ENCODE measurements at regions not wholly inside any gene's neighbourhood (a gene's known extent, or its start where the extent isn't known, plus 50 kb on each side); places are given as distances from the start of the nearest gene placed in this dataset.

DNA sequence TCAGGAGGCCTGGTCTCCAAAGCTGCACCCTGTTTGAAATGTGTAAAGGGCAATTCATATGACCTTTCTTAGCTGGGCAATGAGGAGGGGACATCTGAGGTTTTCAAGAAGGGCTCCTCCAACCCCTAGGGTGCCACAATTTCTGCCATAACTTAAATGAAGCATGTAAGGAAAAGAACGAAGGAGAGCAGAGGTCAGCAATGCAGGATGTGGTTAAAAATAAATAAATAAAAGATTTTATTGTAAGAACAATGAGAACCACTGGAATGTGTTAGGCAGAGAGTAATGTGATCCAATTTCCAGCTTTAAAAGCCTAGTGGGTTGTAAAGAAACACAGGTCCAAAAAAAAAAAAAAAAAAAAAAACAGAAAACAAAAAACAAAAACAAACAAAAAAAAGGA is 673.1 kb downstream of the TNS3 start:
- peak overlapping the region; percentile 80 for H2AK5ac ChIP-seq (ENCODE audit: low read depth, low read length)
- no peak overlapping the region for H3K9ac ChIP-seq (ENCODE audit: low read depth, low read length)
- no peak overlapping the region for H3K56ac ChIP-seq (ENCODE audit: extremely low read depth, insufficient read depth, low read length)
- in situ Hi-C loops (cut with MboI; ENCODE audit: low sequenced_read_pairs) = no loop called here
- no CpG with 5 or more reads among the region's 1 CpG for WGBS, 2 experiments (ENCODE audit: extremely low coverage in 2 of 2, insufficient read length in 1 of 2)
- dilution Hi-C loops (cut with HindIII; ENCODE audit: low sequenced_read_pairs, unreplicated experiment) = no loop called here
- peak overlapping the region; percentile 82; the same call in 1 of the 2 replicates for H3K23ac ChIP-seq (ENCODE audit: low read depth, low read length)
- peak overlapping the region; percentile 77 for H2BK15ac ChIP-seq (ENCODE audit: low read depth, low read length)
- peaks cover 13% of the 10 kb centered on the region for H3K4me1 ChIP-seq (ENCODE audit: control insufficient read depth, insufficient read depth, low read length)
- H2BK5ac ChIP-seq (ENCODE audit: low read depth, low read length, poor library complexity, severe bottlenecking) = peak overlapping the region; percentile 51
- TF ChIP-seq NFE2L2 (IDR thresholded peaks at IDR 0.05; ENCODE audit: low read depth, low read length) (no peak), CEBPB (IDR thresholded peaks at IDR 0.05; ENCODE audit: low read depth, low read length) (no peak), BHLHE40 (IDR thresholded peaks at IDR 0.05; ENCODE audit: low read depth, low read length) (no peak), MAZ (IDR thresholded peaks at IDR 0.05; ENCODE audit: borderline replicate concordance, low read depth, low read length) (no peak), RAD21 (IDR thresholded peaks at IDR 0.05; ENCODE audit: low read length) (no peak), MXI1 (IDR thresholded peaks at IDR 0.05; ENCODE audit: borderline replicate concordance, low read depth, low read length) (no peak), RCOR1 (IDR thresholded peaks at IDR 0.05; ENCODE audit: insufficient replicate concordance, low read length) (no peak), POLR2A (IDR thresholded peaks at IDR 0.05; ENCODE audit: low read depth, low read length) (no peak), MAFK (IDR thresholded peaks at IDR 0.05; ENCODE audit: low read depth, low read length) (no peak), RFX5 (IDR thresholded peaks at IDR 0.05; ENCODE audit: low read depth, low read length) (no peak), SMC3 (IDR thresholded peaks at IDR 0.05; ENCODE audit: low read depth, low read length) (no peak)
- TF ChIP-seq, protein P1, sequence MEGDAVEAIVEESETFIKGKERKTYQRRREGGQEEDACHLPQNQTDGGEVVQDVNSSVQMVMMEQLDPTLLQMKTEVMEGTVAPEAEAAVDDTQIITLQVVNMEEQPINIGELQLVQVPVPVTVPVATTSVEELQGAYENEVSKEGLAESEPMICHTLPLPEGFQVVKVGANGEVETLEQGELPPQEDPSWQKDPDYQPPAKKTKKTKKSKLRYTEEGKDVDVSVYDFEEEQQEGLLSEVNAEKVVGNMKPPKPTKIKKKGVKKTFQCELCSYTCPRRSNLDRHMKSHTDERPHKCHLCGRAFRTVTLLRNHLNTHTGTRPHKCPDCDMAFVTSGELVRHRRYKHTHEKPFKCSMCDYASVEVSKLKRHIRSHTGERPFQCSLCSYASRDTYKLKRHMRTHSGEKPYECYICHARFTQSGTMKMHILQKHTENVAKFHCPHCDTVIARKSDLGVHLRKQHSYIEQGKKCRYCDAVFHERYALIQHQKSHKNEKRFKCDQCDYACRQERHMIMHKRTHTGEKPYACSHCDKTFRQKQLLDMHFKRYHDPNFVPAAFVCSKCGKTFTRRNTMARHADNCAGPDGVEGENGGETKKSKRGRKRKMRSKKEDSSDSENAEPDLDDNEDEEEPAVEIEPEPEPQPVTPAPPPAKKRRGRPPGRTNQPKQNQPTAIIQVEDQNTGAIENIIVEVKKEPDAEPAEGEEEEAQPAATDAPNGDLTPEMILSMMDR (conservative IDR thresholded peaks at IDR 0.05; ENCODE audit: low read depth, low read length) = no peak
- TF ChIP-seq, protein P2, sequence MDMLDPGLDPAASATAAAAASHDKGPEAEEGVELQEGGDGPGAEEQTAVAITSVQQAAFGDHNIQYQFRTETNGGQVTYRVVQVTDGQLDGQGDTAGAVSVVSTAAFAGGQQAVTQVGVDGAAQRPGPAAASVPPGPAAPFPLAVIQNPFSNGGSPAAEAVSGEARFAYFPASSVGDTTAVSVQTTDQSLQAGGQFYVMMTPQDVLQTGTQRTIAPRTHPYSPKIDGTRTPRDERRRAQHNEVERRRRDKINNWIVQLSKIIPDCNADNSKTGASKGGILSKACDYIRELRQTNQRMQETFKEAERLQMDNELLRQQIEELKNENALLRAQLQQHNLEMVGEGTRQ (IDR thresholded peaks at IDR 0.05; ENCODE audit: low read depth, low read length) = no peak
- TF ChIP-seq, protein P3, sequence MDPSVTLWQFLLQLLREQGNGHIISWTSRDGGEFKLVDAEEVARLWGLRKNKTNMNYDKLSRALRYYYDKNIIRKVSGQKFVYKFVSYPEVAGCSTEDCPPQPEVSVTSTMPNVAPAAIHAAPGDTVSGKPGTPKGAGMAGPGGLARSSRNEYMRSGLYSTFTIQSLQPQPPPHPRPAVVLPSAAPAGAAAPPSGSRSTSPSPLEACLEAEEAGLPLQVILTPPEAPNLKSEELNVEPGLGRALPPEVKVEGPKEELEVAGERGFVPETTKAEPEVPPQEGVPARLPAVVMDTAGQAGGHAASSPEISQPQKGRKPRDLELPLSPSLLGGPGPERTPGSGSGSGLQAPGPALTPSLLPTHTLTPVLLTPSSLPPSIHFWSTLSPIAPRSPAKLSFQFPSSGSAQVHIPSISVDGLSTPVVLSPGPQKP (IDR thresholded peaks at IDR 0.05; ENCODE audit: borderline replicate concordance, low read depth, low read length) = no peak
- ChIA-PET CTCF (interaction anchor here (0.6 to 2.0 kb wide), 4 partner anchors 10 to 235 kb away, joined by 3 to 6 read pairs (median 4); no protein-coding TSS in a partner anchor), POLR2A (ENCODE audit: unreplicated experiment) (no interaction called here)
- no peak overlapping the region for H2AK9ac ChIP-seq (replicated peaks; ENCODE audit: low read depth, low read length, poor library complexity)
- peak overlapping the region; percentile 7; the same call in 1 of the 2 replicates for H4K5ac ChIP-seq (ENCODE audit: low read depth, low read length)
- peak overlapping the region; percentile 76 for H3K18ac ChIP-seq (ENCODE audit: low read depth, low read length)
- BruUV-seq (replicated peaks) = no TSS peak
- ATAC-seq (ENCODE audit: low read depth) (peak; percentile 84), DNase-seq (peak; percentile 78)
- H2AFZ ChIP-seq (replicated peaks; ENCODE audit: low read length, poor library complexity) = peak overlapping the region; percentile 45
- H4K20me1 ChIP-seq (ENCODE audit: insufficient read depth, low read length) = no peaks in the 10 kb centered on the region
- peak overlapping the region; percentile 74 for H4K91ac ChIP-seq (ENCODE audit: insufficient read depth, low read depth, low read length)
- peak overlapping the region; percentile 94 for H2BK20ac ChIP-seq (ENCODE audit: low read depth, low read length)
- H3K27ac ChIP-seq (ENCODE audit: insufficient read depth, low read length) = peak overlapping the region; percentile 50
- peak overlapping the region; percentile 96 for H2BK120ac ChIP-seq (ENCODE audit: low read depth, low read length)
- H3K9me3 ChIP-seq (ENCODE audit: control insufficient read depth, insufficient read depth, low read length) = no peaks in the 10 kb centered on the region
- 0 out of 4 replicates have a peak, but pooled peaks cover 0 to 3% of the 10 kb centered on the region in 2 experiments for H3K79me1 ChIP-seq (ENCODE audit: low read depth in 1 of 2, low read length in 2 of 2)
- peak overlapping the region; percentile 83 for H3K4ac ChIP-seq (ENCODE audit: low read depth, low read length)
- H3K14ac ChIP-seq (replicated peaks; ENCODE audit: low read depth, low read length) = peak overlapping the region; percentile 54
- peaks cover 11% of the 10 kb centered on the region for H3K9me1 ChIP-seq (ENCODE audit: insufficient read depth, low read length)
- H3K4me2 ChIP-seq (ENCODE audit: low read depth, low read length) = peak overlapping the region; percentile 76
- H3K27me3 ChIP-seq (ENCODE audit: control insufficient read depth, insufficient read depth, low read length) = no peaks in the 10 kb centered on the region
- H4K8ac ChIP-seq (ENCODE audit: low read depth in 2 of 2, low read length in 2 of 2) = peak overlapping the region; percentile 68 to 74
- no peak overlapping the region for H3K4me3 ChIP-seq (ENCODE audit: insufficient read depth, low read depth, low read length)
- intact Hi-C loops (cut with micrococcal nuclease) = no loop called here
- H3K36me3 ChIP-seq (ENCODE audit: control insufficient read depth, insufficient read depth, low read length) = no peaks in the 10 kb centered on the region

All from IMR-90 (cell line).